MM.1S (cell line): ENCODE measurements at regions not wholly inside any gene's neighbourhood (a gene's known extent, or its start where the extent isn't known, plus 50 kb on each side); places are given as distances from the start of the nearest gene placed in this dataset.

Experiments
- DNase-seq: peaks from one replicate; pipeline ENCODE4 v3.0.0-alpha.2; 2015
- H2AFZ ChIP-seq: fragments of 300-600 bp; sonication (generic); 2 replicates; pipeline ENCODE4 v1.6.0; 2016; ENCODE audit warnings: antibody characterized with exemption, low read length
- H3F3A ChIP-seq: fragments of 300-600 bp; sonication (generic); 2 replicates; pipeline ENCODE4 v1.6.1; 2016; ENCODE audit warnings: mild to moderate bottlenecking, antibody characterized with exemption, low read length, moderate library complexity, mixed read lengths; ENCODE audit not compliant: insufficient read depth
- H3K27ac ChIP-seq: fragments of 300-600 bp; sonication (generic); 2 replicates; pipeline ENCODE4 v1.5.1; 2016; ENCODE audit warnings: mild to moderate bottlenecking, low read length
- H3K27me3 ChIP-seq: fragments of 300-600 bp; sonication (generic); replicated peaks from 2 replicates; pipeline ENCODE4 v1.6.0; 2016; ENCODE audit warnings: low read length; ENCODE audit not compliant: insufficient read depth
- H3K36me3 ChIP-seq: fragments of 300-600 bp; sonication (generic); replicated peaks from 2 replicates; pipeline ENCODE4 v1.6.1; 2016; ENCODE audit warnings: mild to moderate bottlenecking, low read length, mixed read lengths; ENCODE audit not compliant: insufficient read depth
- H3K4me1 ChIP-seq: fragments of 300-600 bp; sonication (generic); 2 replicates; pipeline ENCODE4 v1.6.1; 2016; ENCODE audit warnings: low read length, mixed read lengths
- H3K4me2 ChIP-seq: fragments of 300-600 bp; sonication (generic); 2 replicates; pipeline ENCODE4 v1.6.0; 2016; ENCODE audit warnings: low read depth, low read length
- H3K4me3 ChIP-seq: fragments of 300-600 bp; sonication (generic); 2 replicates; pipeline ENCODE4 v1.5.1; 2016; ENCODE audit warnings: low read length, mixed read lengths
- H3K79me2 ChIP-seq: fragments of 300-600 bp; sonication (generic); 2 replicates; pipeline ENCODE4 v1.6.1; 2016; ENCODE audit warnings: mixed run types, low read length, mixed read lengths
- H3K9ac ChIP-seq: fragments of 300-600 bp; sonication (generic); 2 replicates; pipeline ENCODE4 v1.6.1; 2016; ENCODE audit warnings: low read length, mixed read lengths
- H3K9me2 ChIP-seq: fragments of 300-600 bp; sonication (generic); replicated peaks from 2 replicates; pipeline ENCODE4 v1.6.1; 2016; ENCODE audit warnings: mild to moderate bottlenecking, low read length, mixed read lengths; ENCODE audit not compliant: insufficient read depth
- H3K9me3 ChIP-seq: fragments of 300-600 bp; sonication (generic); replicated peaks from 2 replicates; pipeline ENCODE4 v1.6.1; 2016; ENCODE audit warnings: mild to moderate bottlenecking, low read length, mixed read lengths; ENCODE audit not compliant: insufficient read depth
- H4K20me1 ChIP-seq: fragments of 300-600 bp; sonication (generic); 2 replicates; pipeline ENCODE4 v1.6.1; 2016; ENCODE audit warnings: mild to moderate bottlenecking, low read length, moderate library complexity, mixed read lengths; ENCODE audit not compliant: insufficient read depth
- EZH2 ChIP-seq: fragments of 300-600 bp; sonication (generic); optimal IDR thresholded peaks from 2 replicates; pipeline ENCODE3; 2017; ENCODE audit warnings: low read depth, mild to moderate bottlenecking, antibody characterized with exemption, low read length, mixed read lengths
- EZH2phosphoT487 ChIP-seq: fragments of 300-600 bp; sonication (generic); IDR thresholded peaks from 2 replicates; pipeline ENCODE4 v1.6.1; 2018; ENCODE audit warnings: antibody characterized with exemption, low read length
- TF ChIP-seq, protein P1 (sequence below): fragments of 300-600 bp; sonication (generic); IDR thresholded peaks from 2 replicates; pipeline ENCODE4 v1.5.1; 2016; ENCODE audit warnings: antibody characterized with exemption, low read length, mixed read lengths

DNA sequence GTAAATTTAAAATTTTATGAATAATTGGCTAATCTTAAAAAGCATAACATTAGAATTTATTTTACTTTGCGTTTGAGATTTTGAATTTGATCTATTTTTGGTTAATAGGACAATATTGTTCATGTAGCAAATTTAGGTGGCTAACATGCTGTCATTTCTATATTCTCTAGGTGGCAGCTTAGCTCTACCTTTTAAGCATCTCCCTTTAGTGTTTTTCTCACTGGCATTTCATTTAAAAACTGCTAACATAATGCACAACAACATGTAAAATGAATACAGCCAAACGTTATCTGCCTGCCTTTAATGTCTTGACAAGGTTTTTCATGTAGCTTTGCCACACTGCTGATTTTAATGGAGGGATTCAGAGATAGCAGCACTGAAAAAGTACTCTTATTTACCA, 272.4 kb upstream of the FBXO33 start:
- Histone ChIP-seq H3K79me2 (no peaks in the 10 kb centered on the region), H3K27me3 (no peaks in the 10 kb centered on the region), H3K9me2 (no peaks in the 10 kb centered on the region), H3K9ac (no peak overlapping the region), H3F3A (no peaks in the 10 kb centered on the region), H3K4me1 (no peaks in the 10 kb centered on the region), H2AFZ (no peak overlapping the region), H3K4me3 (no peak overlapping the region), H3K4me2 (no peak overlapping the region), H3K9me3 (no peaks in the 10 kb centered on the region), H3K36me3 (no peaks in the 10 kb centered on the region), H3K27ac (no peak overlapping the region), H4K20me1 (no peaks in the 10 kb centered on the region)
- TF ChIP-seq EZH2 (no peak), EZH2phosphoT487 (no peak)
- TF ChIP-seq, protein P1, sequence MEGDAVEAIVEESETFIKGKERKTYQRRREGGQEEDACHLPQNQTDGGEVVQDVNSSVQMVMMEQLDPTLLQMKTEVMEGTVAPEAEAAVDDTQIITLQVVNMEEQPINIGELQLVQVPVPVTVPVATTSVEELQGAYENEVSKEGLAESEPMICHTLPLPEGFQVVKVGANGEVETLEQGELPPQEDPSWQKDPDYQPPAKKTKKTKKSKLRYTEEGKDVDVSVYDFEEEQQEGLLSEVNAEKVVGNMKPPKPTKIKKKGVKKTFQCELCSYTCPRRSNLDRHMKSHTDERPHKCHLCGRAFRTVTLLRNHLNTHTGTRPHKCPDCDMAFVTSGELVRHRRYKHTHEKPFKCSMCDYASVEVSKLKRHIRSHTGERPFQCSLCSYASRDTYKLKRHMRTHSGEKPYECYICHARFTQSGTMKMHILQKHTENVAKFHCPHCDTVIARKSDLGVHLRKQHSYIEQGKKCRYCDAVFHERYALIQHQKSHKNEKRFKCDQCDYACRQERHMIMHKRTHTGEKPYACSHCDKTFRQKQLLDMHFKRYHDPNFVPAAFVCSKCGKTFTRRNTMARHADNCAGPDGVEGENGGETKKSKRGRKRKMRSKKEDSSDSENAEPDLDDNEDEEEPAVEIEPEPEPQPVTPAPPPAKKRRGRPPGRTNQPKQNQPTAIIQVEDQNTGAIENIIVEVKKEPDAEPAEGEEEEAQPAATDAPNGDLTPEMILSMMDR, result no peak
- DNase-seq, result no peak

GRCh38 chr14:39694341-39694740, 262.1 kb upstream of the FBXO33 start:
- Histone ChIP-seq H3K9me2 (no peaks in the 10 kb centered on the region), H3K79me2 (no peaks in the 10 kb centered on the region), H4K20me1 (no peaks in the 10 kb centered on the region), H3K4me3 (no peak overlapping the region), H3K36me3 (no peaks in the 10 kb centered on the region), H3K27ac (no peak overlapping the region), H3K4me1 (no peaks in the 10 kb centered on the region), H3F3A (no peaks in the 10 kb centered on the region), H3K9ac (no peak overlapping the region), H3K9me3 (no peaks in the 10 kb centered on the region), H3K27me3 (no peaks in the 10 kb centered on the region), H3K4me2 (no peak overlapping the region), H2AFZ (no peak overlapping the region)
- TF ChIP-seq EZH2, result no peak
- no peak for TF ChIP-seq EZH2phosphoT487
- TF ChIP-seq, protein P1, result no peak
- no peak for DNase-seq

DNA sequence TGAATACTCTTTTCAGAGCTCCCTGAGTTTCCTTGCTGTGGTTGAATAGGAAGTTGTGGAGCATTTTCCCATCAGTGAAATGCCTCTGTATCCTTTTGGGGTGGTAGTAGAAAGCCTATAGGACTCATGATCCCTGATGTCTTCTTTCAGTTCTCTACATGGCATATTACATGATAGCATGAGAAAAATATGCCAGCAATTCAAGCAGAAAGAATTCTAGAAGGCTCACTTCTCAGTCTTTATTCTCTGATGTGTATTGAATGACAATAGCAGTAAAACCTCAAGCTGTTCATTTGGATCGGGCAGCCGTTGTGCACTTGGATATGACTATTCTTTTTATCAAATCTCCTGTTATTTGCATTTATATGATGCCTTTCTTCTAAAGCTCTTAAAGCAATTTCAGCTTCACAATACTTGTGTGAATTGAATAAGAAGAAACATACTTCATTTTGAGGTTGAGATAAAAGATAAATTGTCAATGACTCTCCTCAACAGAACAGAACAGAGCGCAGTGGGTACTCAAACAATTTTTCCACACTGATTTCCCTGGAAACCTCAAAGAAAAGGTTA, 251.5 kb upstream of the FBXO33 start:
- Histone ChIP-seq H3K4me3 (no peak overlapping the region), H3K9me2 (no peaks in the 10 kb centered on the region), H3K4me1 (no peaks in the 10 kb centered on the region), H4K20me1 (no peaks in the 10 kb centered on the region), H3K9me3 (no peaks in the 10 kb centered on the region), H3K36me3 (no peaks in the 10 kb centered on the region), H3F3A (no peaks in the 10 kb centered on the region), H3K9ac (no peak overlapping the region), H3K79me2 (no peaks in the 10 kb centered on the region), H3K4me2 (no peak overlapping the region), H3K27ac (no peak overlapping the region), H2AFZ (no peak overlapping the region), H3K27me3 (no peaks in the 10 kb centered on the region)
- DNase-seq, result no peak
- TF ChIP-seq, protein P1, result no peak
- TF ChIP-seq EZH2 (no peak), EZH2phosphoT487 (no peak)
